GM21825 (cell line): ENCODE measurements at regions not wholly inside any gene's neighbourhood (a gene's known extent, or its start where the extent isn't known, plus 50 kb on each side); places are given as distances from the start of the nearest gene placed in this dataset.

Experiments used
- ATAC-seq: cut with Tn5 transposase; IDR thresholded peaks from one replicate; pipeline ENCODE4 v1.9.1; 2021; ENCODE audit warnings: mild to moderate bottlenecking, moderate library complexity; ENCODE audit not compliant: unreplicated experiment

GRCh38 chr4:58561170-58561569 lies 1451.0 kb upstream of the IGFBP7 start:
- no peak for ATAC-seq

- no peak for ATAC-seq
Measured at GRCh38 chr4:58560736-58561135, 1450.6 kb upstream of the IGFBP7 start.

GRCh38 chr4:58553679-58554078 lies 1443.5 kb upstream of the IGFBP7 start:
- ATAC-seq: no peak

- ATAC-seq: no peak
Measured at GRCh38 chr4:58553031-58553430, 1442.8 kb upstream of the IGFBP7 start.

GRCh38 chr4:58551676-58552075 lies 1441.5 kb upstream of the IGFBP7 start:
- no peak for ATAC-seq

- no peak for ATAC-seq
Measured at GRCh38 chr4:58543465-58543864, 1433.3 kb upstream of the IGFBP7 start.

GRCh38 chr4:58541926-58542325 lies 1431.7 kb upstream of the IGFBP7 start:
- no peak for ATAC-seq

GRCh38 chr4:58522765-58523382 lies 1412.7 kb upstream of the IGFBP7 start:
- ATAC-seq: no peak

GRCh38 chr4:58515226-58515625 lies 1405.0 kb upstream of the IGFBP7 start:
- no peak for ATAC-seq

- no peak for ATAC-seq
Measured at GRCh38 chr4:58514299-58514698, 1404.1 kb upstream of the IGFBP7 start.

GRCh38 chr4:58510652-58511051 lies 1400.5 kb upstream of the IGFBP7 start:
- no peak for ATAC-seq

GRCh38 chr4:58507079-58507478 lies 1396.9 kb upstream of the IGFBP7 start:
- ATAC-seq: no peak

- no peak for ATAC-seq
Measured at GRCh38 chr4:58502839-58503238, 1392.7 kb upstream of the IGFBP7 start.

- no peak for ATAC-seq
Measured at GRCh38 chr4:58499182-58499581, 1389.0 kb upstream of the IGFBP7 start.

- ATAC-seq: no peak
Measured at GRCh38 chr4:58491620-58492019, 1381.4 kb upstream of the IGFBP7 start.

GRCh38 chr4:58477950-58478349 lies 1367.8 kb upstream of the IGFBP7 start:
- ATAC-seq: no peak

GRCh38 chr4:58477513-58477912 lies 1367.3 kb upstream of the IGFBP7 start:
- ATAC-seq: no peak

- no peak for ATAC-seq
Measured at GRCh38 chr4:58475097-58475496, 1364.9 kb upstream of the IGFBP7 start.

GRCh38 chr4:58465031-58465430 lies 1354.8 kb upstream of the IGFBP7 start:
- no peak for ATAC-seq

- ATAC-seq: no peak
Measured at GRCh38 chr4:58456727-58457384, 1346.7 kb upstream of the IGFBP7 start.

- peak; percentile 71 for ATAC-seq
Measured at GRCh38 chr4:58453956-58454355, 1343.8 kb upstream of the IGFBP7 start.

GRCh38 chr4:58451707-58452106 lies 1341.5 kb upstream of the IGFBP7 start:
- ATAC-seq: no peak

- ATAC-seq: no peak
Measured at GRCh38 chr4:58435871-58436270, 1325.7 kb upstream of the IGFBP7 start.
